ENCODE measurements at regions not wholly inside any gene's neighbourhood (a gene's known extent, or its start where the extent isn't known, plus 50 kb on each side); places are given as distances from the start of the nearest gene placed in this dataset.
A peak's percentile ranks its signal among the peaks of the same experiment; 100 is the strongest.

DNA sequence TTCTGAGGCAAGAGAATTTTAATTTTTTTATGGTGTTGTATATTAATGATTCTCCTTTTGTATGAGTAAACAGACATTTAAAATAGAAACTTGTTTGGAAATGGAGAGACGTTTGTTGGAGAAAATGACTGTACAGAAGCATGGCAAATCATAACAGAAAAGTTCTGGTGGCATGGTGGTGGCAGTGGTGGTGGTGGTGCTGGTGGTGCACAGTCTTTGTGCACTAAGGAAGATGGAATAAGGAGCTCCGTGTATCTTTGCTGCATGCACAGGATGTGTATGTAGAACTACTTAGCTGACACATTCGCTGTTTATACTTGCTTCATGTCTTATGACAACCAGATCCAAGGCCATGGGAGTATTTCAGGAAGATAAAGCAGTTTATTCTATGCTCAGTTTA is 294.9 kb downstream of the UTRN start:
- no peak overlapping the region for H3K4me3 ChIP-seq (ENCODE audit: low read length)
- DNase-seq (ENCODE audit: low read depth): no peak
- TF ChIP-seq, protein P1, sequence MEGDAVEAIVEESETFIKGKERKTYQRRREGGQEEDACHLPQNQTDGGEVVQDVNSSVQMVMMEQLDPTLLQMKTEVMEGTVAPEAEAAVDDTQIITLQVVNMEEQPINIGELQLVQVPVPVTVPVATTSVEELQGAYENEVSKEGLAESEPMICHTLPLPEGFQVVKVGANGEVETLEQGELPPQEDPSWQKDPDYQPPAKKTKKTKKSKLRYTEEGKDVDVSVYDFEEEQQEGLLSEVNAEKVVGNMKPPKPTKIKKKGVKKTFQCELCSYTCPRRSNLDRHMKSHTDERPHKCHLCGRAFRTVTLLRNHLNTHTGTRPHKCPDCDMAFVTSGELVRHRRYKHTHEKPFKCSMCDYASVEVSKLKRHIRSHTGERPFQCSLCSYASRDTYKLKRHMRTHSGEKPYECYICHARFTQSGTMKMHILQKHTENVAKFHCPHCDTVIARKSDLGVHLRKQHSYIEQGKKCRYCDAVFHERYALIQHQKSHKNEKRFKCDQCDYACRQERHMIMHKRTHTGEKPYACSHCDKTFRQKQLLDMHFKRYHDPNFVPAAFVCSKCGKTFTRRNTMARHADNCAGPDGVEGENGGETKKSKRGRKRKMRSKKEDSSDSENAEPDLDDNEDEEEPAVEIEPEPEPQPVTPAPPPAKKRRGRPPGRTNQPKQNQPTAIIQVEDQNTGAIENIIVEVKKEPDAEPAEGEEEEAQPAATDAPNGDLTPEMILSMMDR (conservative IDR thresholded peaks at IDR 0.05; ENCODE audit: low read length): no peak

DNA sequence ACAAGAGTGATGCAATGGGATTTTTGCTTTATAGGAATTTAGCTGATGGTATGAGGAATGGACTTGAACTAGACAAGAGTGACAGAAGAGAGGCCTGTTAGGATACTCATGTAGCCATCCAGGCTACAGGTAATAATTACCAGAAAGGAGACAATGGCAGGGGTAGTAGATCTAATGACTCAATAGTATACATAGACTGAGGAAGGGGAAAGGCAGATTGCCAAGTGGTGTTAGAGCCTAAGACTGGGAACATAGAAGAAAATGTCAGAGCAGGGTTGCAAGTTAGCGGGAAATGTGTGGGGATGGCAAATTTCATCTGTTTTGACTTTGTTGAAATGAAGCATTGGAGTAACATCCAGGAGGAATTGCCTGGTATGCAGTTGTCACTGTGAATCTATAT is 295.6 kb downstream of the UTRN start:
- DNase-seq (ENCODE audit: low read depth): no peak
- H3K4me3 ChIP-seq (ENCODE audit: low read length): no peak overlapping the region
- TF ChIP-seq, protein P1 (conservative IDR thresholded peaks at IDR 0.05; ENCODE audit: low read length): no peak

DNA sequence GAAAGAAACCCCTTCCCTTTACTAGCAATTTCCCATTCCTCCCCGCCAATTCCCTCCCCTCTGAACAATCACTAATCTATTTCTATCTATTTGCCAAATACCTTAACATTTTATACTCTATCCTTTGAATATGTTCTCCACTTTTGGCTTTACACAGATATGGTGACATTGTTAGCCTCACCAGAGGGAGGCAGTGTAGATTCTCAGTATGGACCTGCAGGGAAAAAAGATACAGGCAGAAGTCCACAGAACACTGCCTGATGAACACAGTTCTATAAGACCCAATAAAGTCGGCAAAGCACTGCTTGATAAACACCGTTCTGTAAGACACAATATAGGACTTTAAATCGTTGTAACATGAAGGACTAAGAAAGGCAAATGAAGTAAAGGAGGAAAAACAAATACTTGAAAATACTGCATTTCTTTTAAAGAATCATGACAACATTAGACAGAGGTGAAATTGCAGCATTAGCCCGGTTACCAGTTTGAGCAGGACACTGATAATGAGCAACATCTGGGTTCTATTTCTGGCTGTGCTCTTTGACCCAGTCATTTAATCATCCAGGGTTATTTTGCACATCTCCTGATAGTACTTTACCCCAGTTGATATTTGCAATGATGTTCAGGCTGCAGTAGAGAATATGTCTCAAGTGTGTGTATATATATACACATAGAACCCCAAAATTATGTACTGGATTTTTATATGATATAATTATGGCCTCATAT is 296.8 kb downstream of the UTRN start:
- DNase-seq (ENCODE audit: low read depth): no peak
- TF ChIP-seq, protein P1 (conservative IDR thresholded peaks at IDR 0.05; ENCODE audit: low read length): peak; percentile 63
- H3K4me3 ChIP-seq (ENCODE audit: low read length): no peak overlapping the region

DNA sequence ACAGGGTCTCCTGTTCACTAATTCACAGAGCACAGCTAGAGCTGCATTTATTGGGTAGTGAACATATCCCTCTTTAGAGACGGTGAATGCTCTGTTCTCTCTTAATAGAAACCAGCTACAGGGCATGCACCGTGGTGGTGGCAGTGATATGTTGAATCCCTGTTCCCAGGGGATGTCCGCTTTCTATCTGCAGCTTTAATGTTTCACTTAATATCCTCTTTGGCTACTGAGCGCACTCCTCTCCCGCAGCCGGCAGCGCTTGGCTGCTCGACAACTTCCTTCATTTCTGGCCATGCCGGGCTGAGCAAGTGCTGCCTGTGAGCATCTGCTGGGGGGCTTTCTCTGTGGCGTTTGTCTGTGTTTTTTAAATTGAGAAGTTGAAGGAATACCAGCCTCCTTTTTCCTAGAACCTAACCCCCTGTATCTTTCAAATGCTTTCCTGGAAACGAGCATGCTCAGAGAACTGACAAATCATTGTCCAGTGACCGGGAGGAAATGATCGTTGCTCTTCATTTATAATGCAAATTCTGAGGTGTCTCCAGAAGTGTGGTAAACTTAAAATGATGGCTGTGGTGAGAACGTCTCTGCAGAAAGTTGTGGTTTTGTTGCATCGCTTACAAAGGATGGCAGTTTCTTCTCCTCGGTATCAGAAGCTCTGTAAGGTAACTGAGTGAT is 297.9 kb downstream of the UTRN start:
- peak overlapping the region; percentile 36 for H3K4me3 ChIP-seq (ENCODE audit: low read length)
- TF ChIP-seq, protein P1 (conservative IDR thresholded peaks at IDR 0.05; ENCODE audit: low read length): no peak
- DNase-seq (ENCODE audit: low read depth): no peak

DNA sequence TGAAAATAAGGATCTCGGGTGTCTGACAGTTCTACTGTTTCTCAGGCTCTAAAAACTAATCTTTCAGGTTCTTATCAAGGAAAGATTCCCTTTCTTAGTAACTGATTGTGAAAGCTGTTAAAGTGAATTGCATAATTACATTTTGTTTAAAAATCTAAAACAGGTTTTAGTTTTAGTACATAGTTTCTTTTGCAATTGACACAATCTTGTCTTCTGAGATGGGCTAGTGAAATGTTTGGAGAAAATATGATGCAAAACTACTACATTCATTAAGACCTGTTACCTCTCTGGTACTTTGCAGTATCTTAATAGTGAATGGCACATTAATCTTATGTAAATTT is 298.4 kb downstream of the UTRN start:
- DNase-seq (ENCODE audit: low read depth): no peak
- TF ChIP-seq, protein P1 (conservative IDR thresholded peaks at IDR 0.05; ENCODE audit: low read length): no peak
- peak overlapping the region; percentile 36 for H3K4me3 ChIP-seq (ENCODE audit: low read length)

DNA sequence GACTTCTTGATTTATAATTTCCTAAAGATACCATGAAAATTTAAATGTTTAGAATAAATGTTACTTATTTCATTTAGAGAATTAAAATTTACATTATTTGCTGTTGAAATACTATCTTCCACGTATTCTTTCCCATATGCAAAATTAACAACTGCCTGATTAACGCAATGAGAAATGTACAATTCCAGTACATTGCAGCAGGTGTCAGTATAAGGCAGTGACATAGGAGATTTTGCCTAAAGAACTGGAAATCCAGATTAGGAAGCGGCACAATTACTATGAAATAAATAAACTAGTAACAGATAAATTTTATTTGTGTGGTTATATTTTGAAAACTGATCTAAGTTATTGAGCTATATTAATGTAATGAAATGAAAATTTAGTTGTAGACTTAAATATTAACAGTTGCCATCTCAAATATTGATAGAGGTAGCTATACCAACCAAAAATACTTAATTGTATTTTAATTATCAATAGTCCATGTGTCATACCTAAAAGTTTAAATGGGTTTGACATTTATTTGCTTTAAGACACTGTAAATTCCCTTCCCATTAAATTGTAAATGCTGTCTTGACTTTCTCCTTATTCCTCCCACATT is 300.2 kb downstream of the UTRN start:
- DNase-seq (ENCODE audit: low read depth): peak; percentile 49
- TF ChIP-seq, protein P1 (conservative IDR thresholded peaks at IDR 0.05; ENCODE audit: low read length): peak; percentile 86
- H3K4me3 ChIP-seq (ENCODE audit: low read length): no peak overlapping the region

DNA sequence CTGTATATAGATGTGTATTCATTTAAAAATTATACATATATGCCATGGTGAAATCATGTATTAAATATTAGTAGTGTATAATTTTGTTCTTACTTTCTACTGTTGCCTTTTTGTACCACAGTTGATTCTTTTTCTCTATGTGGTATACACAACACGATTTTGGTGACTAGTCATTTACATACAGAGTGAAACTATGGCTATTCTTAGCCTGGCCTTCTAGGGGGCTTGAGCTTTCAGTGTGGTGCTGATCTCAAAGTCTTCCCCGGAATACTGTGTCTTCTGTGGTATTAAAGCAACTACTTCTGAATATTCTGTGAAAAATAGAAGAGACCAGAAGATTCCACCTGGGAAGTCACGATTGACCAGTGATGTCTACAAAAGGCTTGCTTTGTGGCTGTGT is 301.9 kb downstream of the UTRN start:
- no peak overlapping the region for H3K4me3 ChIP-seq (ENCODE audit: low read length)
- TF ChIP-seq, protein P1 (conservative IDR thresholded peaks at IDR 0.05; ENCODE audit: low read length): no peak
- no peak for DNase-seq (ENCODE audit: low read depth)

Measured in AG10803 (cell line).